C4-2B (cell line): ENCODE measurements at regions not wholly inside any gene's neighbourhood (a gene's known extent, or its start where the extent isn't known, plus 50 kb on each side); places are given as distances from the start of the nearest gene placed in this dataset.

ENCODE experiments used
- CTCF ChIP-seq: fragments of 450-650 bp; conservative IDR thresholded peaks from 2 replicates; pipeline ENCODE4 v1.5.1; 2017; ENCODE audit warnings: mild to moderate bottlenecking
- ZFX ChIP-seq: fragments of 450-650 bp; IDR thresholded peaks from 2 replicates; pipeline ENCODE4 v1.6.1; 2017

- TF ChIP-seq CTCF (no peak), ZFX (no peak)
Observed at GRCh38 chr11:70863186-70863585, 389.2 kb downstream of the SHANK2 start.
